AG08396 (cell line): ENCODE measurements at regions not wholly inside any gene's neighbourhood (a gene's known extent, or its start where the extent isn't known, plus 50 kb on each side); places are given as distances from the start of the nearest gene placed in this dataset.
"Not testable (repeated sequence)": the region's sequence is repeated elsewhere in the genome, so short reads cannot be mapped to it uniquely, and the experiment has no call there.

Source experiments
- DNase-seq: peaks from one replicate; pipeline ENCODE4 v3.0.0; 2012; ENCODE audit warnings: low spot score, mixed read lengths

DNA sequence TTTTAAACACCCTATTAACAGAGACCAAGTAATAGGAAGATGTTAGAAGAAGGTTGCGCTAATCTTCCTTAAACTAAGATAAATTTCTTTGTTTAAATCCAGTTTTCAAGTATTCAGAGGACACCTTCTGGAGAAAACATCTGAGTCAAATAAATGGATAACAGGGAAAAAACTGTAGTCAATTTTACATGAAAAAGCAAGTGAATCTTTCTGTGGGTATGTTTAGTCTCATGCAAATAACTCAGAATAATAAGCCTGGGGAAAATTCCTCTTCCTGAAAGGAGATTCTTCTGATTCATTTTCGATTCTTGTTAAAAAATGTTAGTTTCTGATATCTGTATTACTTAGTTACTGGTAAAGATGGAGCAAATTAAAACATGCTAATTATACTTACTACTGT lies 145.5 kb downstream of the CTH start:
- no peak for DNase-seq

DNA sequence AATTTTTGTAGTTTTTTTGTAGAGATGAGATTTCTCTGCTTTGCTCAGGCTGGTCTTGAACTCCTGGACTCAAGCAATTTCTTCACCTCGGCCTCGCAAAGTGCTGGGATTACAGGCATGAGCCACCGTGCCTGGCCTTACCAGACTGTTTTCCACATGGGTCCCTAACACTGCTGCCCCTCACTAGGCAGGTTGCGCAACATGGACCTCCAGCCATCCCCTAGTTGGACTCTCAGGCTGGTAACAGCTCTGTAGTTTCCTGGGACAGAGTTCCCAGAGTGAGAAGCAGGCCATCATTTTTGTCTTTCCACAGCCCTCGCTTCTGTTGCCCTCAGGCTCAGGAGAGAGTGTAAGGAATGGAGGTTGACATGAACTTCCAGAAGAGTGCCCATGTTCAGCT lies 156.1 kb downstream of the CTH start:
- no peak for DNase-seq

DNA sequence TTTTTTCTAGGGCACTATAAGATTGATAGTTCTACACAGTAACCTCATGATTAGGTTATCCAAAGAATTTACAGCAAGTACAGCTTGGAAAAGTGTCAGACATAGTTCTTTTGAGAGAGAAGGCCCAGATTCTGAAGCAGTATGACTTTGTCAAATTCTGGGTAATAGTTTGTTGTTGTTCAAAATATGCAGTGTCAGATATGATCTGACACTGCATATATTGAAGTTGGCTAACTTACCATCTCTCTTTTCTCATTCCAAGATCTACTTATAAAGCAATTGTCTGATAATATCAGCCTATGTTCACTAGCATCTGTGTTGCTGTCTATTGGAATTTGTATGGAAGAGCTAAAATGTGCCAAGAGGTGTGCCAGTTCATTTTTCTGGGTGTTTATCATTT lies 160.1 kb downstream of the CTH start:
- DNase-seq, result no peak

DNA sequence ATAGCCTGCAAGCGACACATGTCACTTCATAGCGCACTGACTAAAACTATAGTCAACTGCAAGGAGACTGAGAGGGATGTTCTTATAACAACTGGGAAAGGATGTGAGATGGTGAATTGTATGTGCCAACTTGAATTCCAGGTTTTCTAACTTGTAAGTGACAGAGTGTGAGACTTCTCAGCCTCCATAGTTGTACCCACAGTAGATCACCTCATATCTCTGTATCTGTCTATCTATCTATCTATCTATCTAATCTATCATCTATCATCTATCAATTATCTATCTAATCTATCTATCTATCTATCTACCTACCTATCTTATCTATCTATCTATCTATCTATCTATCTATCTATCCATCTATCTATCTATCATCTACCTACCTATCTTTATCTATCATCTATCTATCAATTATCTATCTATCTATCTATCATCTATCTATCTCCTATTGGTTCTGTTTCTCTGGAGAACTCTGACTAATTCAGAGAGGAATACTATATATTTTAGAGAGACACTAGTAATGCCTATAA lies 162.3 kb downstream of the CTH start:
- DNase-seq, result no peak

DNA sequence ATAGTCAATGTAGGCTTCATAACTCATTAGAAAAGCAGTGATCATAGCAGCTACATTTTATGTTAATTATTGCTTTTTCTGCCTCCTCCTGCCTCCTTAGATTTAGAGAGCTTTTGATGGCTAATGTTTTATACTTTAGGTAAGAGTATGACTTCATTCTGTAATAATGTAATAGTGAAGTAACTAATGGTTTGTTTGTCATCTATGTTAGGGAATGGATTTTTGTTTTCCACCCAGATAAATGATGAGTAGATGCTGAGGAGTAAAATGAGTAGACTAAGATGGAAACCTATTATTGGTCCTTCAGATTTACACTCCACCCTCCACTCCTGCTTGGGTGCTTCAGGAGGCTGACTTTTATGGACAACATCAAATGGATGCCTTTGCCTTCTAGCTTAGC lies 170.6 kb downstream of the CTH start:
- DNase-seq, result no peak

DNA sequence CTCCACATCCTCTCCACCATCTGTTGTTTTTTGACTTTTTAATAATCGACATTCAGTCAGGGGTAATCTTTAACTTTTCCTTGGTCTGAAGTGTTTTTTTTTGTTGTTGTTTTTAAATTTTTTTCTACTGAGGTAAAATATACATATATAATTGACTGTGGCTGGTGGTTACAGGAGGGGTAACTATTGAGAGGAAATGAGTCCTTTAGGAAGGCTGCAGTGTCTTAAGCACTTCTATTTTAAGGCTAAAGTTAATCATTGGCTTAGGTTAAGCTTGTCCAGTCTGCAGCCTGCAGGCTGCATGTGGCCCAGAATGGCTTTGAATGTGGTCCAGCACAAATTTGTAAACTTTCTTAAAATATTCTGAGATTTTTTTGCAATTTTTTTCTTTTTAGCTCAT lies 172.5 kb downstream of the CTH start:
- no peak for DNase-seq

DNA sequence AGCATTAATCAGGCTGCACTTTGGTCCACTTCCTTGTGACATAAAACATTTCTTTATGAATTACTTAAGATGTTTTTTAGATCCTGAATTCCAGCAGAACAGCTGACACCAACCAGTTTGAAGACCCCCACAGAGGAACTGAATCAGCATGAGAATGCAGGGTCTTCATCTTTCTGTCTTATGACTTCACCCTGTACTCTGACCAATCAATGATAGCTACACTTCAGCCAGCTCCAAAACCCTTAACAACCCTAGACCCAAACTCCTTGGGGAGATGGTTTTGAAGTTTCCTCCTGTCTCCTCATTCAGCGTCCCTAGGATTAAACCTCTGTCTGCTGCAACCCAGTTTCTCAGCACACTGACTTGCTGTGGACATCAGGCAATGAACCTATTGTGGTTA lies 175.0 kb downstream of the CTH start:
- DNase-seq, result no peak

DNA sequence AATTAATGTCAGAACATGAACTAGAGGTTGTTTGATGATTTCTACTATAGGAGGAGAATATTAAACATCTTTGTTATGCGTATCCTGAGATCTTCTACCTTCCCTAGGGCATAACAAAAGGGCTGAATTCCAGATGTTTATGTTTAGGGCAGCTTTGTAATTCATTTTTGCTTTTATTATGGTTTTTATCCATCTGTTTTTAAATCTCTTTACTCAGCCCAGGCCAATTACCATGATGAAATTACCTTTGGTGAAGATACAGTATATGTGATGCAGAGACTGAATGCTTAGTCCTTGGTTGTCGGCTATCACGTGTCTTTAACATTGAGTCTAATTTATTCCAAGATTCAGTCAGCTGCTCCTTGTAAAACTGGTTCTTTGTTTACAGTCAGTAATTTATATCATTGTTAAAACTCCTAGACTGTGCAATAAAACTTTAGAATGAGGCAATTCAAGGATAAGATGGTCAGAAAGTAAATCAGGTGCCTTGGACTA lies 176.9 kb downstream of the CTH start:
- no peak for DNase-seq

DNA sequence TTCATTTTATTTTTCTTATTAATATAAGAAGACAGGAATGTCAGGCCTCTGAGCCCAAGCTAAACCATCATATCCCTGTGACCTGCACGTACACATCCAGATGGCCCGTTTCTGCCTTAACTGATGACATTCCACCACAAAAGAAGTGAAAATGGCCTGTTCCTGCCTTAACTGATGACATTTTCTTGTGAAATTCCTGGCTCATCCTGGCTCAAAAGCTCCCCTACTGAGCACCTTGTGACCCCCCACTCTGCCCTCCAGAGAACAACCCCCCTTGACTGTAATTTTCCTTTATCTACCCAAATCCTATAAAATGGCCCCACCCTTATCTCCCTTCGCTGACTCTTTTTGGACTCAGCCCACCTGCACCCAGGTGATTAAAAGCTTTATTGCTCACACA lies 182.5 kb downstream of the CTH start:
- DNase-seq, result not testable (repeated sequence)

DNA sequence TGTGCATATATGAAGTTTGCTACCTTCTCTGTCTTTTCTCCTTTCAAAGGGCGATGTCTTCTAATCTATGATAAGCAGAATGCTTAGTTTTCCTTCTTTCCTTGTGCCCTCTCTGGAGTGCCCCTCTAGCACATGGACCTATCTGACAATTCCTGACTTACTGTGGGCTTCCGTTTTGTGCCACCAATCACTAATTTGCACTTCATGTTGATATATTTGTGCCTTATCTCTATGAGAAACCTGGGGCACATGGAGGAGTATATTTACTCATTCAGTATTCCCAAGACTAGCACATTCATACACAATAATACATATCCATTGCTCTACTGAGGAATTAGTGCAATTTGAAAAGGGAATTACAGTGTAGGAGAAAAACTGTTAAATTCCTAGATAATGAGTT lies 197.7 kb downstream of the CTH start:
- no peak for DNase-seq

DNA sequence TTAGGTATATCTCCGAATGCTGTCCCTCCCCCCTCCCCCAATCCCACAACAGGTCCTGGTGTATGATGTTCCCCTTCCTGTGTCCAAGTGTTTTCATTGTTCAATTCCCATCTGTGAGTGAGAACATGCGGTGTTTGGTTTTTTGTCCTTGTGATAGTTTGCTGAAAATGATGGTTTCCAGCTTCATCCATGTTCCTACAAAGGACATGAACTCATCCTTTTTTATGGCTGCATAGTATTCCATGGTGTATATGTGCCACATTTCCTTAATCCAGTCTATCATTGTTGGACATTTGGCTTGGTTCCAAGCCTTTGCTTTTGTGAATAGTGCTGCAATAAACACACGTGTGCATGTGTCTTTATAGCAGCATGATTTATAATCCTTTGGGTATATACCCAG lies 199.1 kb downstream of the CTH start:
- DNase-seq, result not testable (repeated sequence)

DNA sequence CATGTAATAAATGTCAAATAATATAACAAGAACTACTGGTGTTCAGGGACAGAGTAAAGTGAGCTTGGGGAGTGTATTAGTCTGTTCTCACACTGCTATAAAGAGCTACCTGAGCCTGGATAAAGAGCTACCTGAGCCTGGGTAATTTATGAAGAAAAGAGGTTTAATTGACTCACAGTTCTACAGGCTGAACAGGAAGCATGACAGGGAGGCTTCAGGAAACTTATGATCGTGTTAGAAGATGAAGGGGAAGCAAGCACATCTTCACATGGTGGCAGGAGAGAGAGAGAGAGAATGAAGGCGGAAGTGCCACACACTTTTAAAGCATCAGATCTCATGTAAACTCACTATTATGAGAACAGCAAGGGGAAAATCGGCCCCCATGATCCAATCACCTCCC lies 205.9 kb downstream of the CTH start:
- no peak for DNase-seq

DNA sequence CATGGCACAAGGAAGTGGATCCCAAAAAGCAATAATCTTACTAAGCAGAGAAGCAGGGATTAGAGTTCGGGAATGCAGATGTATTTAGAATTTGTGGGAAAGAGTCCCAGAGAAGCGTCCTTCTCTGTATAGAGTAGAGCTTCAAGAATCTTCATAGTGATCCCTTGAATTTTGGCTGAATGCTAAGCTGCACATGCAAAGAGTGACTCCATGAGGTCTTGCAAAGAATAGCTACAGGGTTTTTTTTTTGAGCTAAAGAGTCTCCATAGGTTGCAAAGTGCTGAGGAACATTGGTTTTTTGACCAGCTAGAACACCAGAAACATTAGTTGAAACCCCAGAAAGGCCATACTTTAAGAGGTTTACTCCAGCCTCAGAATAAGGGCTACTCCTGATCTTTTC lies 206.7 kb downstream of the CTH start:
- no peak for DNase-seq

DNA sequence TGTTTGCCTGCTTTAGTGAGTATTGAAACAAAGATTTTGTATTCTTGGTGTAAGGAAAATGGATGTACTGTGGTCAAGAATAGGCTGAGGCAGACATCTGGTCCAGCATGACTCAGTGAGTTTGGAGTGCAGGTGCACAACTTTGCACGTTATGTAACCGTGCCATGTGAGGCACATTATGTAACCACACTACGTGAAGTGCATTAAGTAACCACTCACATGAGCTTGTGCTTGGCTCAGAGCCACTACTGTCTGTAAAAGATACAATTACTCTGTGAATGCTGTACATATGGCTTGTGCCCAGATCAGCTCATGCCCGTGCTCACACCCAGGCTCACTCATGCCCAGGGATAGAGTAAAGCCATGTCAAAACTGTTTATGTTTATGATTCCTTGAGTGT lies 216.8 kb downstream of the CTH start:
- DNase-seq, result no peak

DNA sequence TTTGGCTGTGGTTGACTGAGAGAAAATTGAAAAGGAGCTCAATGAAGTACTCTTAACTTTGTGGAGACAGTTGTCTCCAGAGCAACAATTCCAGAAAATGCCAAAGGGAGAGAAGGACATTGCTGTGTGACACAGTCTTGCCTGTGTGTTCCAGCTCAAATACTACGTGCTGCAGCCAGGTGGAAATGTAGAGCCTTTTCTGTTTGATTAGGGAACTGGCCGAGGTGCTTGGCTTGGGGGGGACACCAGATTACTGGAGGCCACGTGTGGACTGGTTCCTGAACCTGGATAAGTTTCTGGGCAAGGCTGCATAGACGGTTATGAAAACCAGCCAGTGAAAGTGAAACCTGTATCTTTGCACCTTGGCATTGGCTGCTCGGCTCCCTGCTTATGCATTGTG lies 217.9 kb downstream of the CTH start:
- DNase-seq, result no peak

DNA sequence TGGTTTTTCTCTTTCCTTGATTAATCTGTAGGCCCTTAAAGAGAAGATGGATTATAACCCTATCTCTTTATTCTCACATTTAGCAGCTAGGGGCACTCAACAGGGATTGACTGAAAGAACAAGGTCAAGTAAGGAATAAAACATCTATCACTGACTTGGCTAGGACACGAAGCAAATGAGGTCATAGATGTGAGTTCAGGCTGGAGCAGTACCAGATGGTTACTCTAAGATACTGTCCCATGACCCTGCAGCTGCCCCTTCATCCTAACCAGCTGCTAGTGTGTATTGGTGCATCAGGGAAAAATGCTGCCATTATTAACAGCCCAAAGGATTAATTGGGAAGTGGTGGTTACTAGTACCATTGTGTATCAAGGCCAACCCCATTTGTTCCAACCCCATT lies 221.9 kb downstream of the CTH start:
- no peak for DNase-seq

DNA sequence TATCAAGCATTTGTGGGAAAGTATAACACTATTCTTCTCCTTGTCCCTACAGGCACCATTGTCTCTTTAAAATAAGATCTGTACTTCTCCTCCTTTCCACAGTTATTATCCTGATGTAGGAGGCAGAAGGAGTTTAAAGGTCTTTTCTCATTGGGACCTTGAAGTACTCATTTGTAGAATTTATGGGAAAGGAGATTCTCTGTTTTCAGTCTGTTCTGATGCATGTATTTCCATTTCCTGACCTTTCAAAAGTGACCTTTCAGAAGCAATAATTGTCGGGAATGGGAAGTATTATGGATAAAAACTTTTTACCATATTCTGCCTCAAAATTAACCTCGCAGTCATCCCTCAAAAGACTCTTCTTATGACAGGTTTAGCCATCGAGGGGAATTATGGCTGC lies 224.8 kb downstream of the CTH start:
- no peak for DNase-seq

DNA sequence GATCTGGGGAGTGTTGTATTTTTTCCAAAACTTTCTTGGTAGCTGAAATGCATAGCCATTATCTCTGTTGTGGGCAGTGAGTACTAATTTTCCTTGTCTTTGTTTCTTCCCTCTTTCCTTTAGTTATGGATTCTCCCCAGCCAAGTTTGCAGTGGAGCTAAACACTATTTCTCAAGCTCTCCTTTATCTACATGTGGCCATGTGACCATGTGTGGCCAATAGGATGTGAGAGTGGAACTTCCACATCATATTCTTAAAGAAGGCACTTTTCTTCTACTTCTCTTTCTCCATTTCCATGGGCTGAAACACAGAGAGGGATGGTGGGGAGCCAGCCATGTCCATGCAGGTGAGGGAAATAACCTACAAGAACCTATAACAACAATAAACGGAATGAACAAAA lies 230.8 kb downstream of the CTH start:
- no peak for DNase-seq

DNA sequence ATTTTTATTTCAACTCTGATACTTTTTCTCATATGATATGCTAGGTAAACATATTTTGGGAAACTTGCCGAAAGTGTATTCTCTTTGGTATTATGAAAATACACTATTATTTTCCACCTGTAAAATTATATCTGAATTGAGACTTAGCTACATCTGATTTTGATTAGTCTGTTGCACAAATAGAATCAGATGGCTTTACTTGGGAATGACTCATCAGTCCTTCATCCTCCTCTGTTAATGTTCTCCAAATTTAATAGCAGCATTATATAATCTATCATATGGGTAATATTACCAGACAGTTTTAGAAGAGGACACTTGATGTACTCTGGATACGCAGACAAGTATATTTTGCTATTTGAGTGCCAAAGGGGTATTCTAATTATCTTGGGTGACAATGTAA lies 245.3 kb downstream of the CTH start:
- DNase-seq, result no peak

DNA sequence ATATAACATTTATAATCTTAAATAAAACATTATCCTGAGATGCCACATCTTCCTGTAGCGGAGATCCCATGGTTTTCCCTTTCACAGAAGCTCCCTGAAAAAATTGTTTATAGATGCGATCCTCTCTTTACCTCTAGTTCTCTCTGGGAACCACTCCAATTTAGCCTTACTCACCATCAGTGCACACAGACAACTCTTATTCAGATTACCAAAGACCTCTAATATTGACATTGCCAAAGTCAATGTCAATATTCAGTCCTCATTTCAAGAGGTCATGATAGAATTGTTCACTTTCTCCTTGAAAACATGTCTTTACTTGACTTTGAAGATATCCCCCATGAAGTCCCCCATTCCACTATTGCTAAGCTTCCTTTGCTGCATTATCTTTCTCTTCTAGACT lies 248.8 kb downstream of the CTH start:
- DNase-seq, result no peak

DNA sequence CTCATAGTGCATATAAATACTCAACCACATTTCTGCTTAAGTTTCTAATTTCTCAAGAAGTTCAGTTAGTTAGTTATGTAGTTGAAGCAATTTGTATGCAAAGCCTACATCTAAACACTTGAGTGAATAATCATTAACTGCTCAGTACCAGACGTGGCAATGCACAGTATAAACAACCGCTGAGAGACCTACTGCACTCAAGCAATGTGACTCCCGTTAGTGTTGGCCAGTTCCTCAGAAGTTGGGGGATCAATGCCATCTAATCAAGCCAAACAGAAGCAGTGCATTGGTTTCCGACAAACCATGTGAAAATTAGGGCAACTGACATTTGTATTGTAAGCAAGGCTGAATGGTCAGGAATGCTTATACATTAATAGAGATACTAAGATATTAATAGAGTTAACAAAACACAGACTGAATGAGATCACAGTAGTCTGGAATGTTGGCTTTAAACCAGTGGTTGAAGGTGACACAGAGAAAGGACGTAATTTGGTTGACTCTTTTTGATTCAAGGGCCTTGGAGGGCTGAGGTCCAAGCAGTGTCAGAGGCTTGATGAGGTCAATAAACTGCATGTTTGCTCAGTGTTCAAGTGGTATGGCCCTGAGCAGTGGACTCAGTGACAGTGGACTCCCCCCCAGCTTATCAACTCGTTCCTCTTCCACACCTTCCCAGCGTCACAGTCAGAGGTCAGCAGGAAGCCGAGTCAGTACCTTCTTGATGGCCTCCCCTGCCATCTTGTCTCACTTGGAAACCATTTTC lies 255.5 kb downstream of the CTH start:
- no peak for DNase-seq

DNA sequence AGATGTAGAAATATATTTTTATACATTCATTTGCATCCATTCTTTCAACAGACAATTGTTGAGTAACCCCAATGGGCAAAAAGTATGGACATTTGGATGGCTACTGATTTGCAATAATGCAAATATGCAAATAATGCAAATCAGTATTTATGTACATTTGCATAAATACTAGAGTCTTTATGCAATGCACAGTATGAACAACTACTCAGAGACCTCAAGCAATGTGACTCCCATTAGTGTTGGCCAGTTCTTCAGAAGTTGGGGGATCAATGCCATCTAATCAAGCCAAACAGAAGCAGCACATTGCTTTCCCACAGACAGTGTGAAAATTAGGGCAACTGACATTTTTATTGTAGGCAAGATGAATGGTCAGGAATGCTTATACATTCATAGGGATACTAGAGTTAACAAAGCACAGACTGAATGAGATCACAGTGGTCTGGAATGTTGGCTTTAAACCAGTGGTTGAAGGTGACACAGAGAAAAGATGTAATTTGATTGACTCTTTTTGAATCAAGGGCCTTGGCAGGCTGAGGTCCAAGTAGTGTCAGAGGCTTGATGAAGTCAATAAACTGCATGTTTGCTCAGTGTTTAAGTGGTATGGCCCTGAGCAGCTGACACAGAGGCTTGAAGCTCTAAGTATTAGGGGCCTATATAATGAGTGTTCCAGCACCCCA lies 256.6 kb downstream of the CTH start:
- DNase-seq, result no peak

DNA sequence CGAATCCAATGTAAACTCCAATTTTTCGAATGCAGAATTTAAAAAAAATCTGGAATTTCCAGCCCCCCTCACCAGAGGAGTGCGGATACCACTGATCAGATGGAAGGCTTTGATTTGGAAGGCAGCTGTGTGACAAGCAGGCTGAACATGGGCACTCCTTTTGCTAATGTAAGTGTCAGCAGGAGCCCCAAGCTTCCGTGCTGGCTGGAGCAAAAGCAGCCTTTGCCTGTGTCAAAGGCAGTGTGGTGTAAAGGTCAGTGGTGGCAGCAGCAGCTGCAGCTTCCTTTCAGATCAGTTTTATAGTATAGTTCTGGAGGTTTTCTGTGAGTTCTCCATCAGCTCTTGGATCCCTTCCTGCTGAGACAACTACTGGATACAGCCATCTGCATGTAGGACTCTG lies 259.9 kb downstream of the CTH start:
- no peak for DNase-seq

DNA sequence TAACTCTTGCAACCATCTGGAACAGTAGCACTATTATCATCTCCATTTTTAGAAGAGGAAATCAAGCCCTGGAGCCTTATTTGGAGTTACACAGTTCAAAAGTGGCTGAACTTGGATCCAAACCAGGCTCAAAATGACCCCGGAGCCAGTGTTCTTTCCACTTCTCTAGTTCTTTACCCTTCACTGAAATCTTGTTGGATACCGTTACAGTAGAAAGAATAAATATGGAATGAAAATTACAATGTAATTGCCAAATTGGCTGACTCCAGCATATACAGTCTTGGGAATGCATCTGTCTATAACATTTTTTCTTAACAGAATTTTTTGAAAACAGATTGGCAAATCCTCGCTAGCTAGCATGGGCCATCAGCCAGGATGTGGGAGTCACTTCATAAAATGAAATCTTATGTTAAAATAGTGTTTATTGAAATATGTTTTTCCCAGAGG lies 261.4 kb downstream of the CTH start:
- DNase-seq, result no peak
